ENCODE measurements at regions not wholly inside any gene's neighbourhood (a gene's known extent, or its start where the extent isn't known, plus 50 kb on each side); places are given as distances from the start of the nearest gene placed in this dataset.
A peak's percentile ranks its signal among the peaks of the same experiment; 100 is the strongest.

GRCh38 chr1:19013826-19014548, 57.5 kb upstream of the IFFO2 start:
- H3K4me3 Mint-ChIP-seq = no peak overlapping the region
- peaks cover 9% of the 10 kb centered on the region for H3K27me3 Mint-ChIP-seq (ENCODE audit: low read depth)
- peak overlapping the region in 1 of 3 experiments; percentile 25 for H3K27ac Mint-ChIP-seq
- H3K36me3 Mint-ChIP-seq (ENCODE audit: low read depth) = no peaks in the 10 kb centered on the region
- peaks cover 20% of the 10 kb centered on the region for H3K4me1 Mint-ChIP-seq
- TF ChIP-seq, protein P1, sequence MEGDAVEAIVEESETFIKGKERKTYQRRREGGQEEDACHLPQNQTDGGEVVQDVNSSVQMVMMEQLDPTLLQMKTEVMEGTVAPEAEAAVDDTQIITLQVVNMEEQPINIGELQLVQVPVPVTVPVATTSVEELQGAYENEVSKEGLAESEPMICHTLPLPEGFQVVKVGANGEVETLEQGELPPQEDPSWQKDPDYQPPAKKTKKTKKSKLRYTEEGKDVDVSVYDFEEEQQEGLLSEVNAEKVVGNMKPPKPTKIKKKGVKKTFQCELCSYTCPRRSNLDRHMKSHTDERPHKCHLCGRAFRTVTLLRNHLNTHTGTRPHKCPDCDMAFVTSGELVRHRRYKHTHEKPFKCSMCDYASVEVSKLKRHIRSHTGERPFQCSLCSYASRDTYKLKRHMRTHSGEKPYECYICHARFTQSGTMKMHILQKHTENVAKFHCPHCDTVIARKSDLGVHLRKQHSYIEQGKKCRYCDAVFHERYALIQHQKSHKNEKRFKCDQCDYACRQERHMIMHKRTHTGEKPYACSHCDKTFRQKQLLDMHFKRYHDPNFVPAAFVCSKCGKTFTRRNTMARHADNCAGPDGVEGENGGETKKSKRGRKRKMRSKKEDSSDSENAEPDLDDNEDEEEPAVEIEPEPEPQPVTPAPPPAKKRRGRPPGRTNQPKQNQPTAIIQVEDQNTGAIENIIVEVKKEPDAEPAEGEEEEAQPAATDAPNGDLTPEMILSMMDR (IDR thresholded peaks at IDR 0.05; ENCODE audit: unreplicated experiment in 3 of 3) = no peak
- no peaks in the 10 kb centered on the region for H3K9me3 Mint-ChIP-seq

- H3K27me3 Mint-ChIP-seq (ENCODE audit: low read depth) = peaks cover 17% of the 10 kb centered on the region
- no peaks in the 10 kb centered on the region for H3K9me3 Mint-ChIP-seq
- H3K36me3 Mint-ChIP-seq (ENCODE audit: low read depth) = no peaks in the 10 kb centered on the region
- peaks cover 20% of the 10 kb centered on the region for H3K4me1 Mint-ChIP-seq
- H3K27ac Mint-ChIP-seq = peak overlapping the region in 2 of 3 experiments; percentile 31 to 61
- no peak overlapping the region for H3K4me3 Mint-ChIP-seq
- TF ChIP-seq, protein P1 (IDR thresholded peaks at IDR 0.05; ENCODE audit: unreplicated experiment in 3 of 3) = no peak
Measured at GRCh38 chr1:19011845-19012231, 55.4 kb upstream of the IFFO2 start.

GRCh38 chr1:19010995-19011844, 54.7 kb upstream of the IFFO2 start:
- H3K4me3 Mint-ChIP-seq = no peak overlapping the region
- peaks cover 20% of the 10 kb centered on the region for H3K4me1 Mint-ChIP-seq
- peak overlapping the region; percentile 31 to 61 (median 39) for H3K27ac Mint-ChIP-seq
- no peaks in the 10 kb centered on the region for H3K36me3 Mint-ChIP-seq (ENCODE audit: low read depth)
- H3K9me3 Mint-ChIP-seq = no peaks in the 10 kb centered on the region
- TF ChIP-seq, protein P1 (IDR thresholded peaks at IDR 0.05; ENCODE audit: unreplicated experiment in 3 of 3) = no peak
- H3K27me3 Mint-ChIP-seq (ENCODE audit: low read depth) = peaks cover 21% of the 10 kb centered on the region

GRCh38 chr1:19010503-19010902, 54.0 kb upstream of the IFFO2 start:
- Mint-ChIP-seq H3K36me3 (ENCODE audit: low read depth) (no peaks in the 10 kb centered on the region), H3K27ac (peak overlapping the region; percentile 31 to 61 (median 39)), H3K9me3 (peaks cover 2% of the 10 kb centered on the region), H3K27me3 (ENCODE audit: low read depth) (peaks cover 21% of the 10 kb centered on the region), H3K4me3 (no peak overlapping the region), H3K4me1 (peaks cover 20% of the 10 kb centered on the region)
- TF ChIP-seq, protein P1 (IDR thresholded peaks at IDR 0.05; ENCODE audit: unreplicated experiment in 3 of 3) = no peak

GRCh38 chr1:19009882-19010321, 53.4 kb upstream of the IFFO2 start:
- Mint-ChIP-seq H3K4me3 (no peak overlapping the region), H3K27me3 (ENCODE audit: low read depth) (peaks cover 18% of the 10 kb centered on the region), H3K9me3 (peaks cover 2% of the 10 kb centered on the region), H3K4me1 (peaks cover 20% of the 10 kb centered on the region), H3K36me3 (ENCODE audit: low read depth) (no peaks in the 10 kb centered on the region), H3K27ac (peak overlapping the region in 1 of 3 experiments; percentile 61)
- TF ChIP-seq, protein P1 (IDR thresholded peaks at IDR 0.05; ENCODE audit: unreplicated experiment in 3 of 3) = no peak
